HG02759 (cell line): ENCODE measurements at regions not wholly inside any gene's neighbourhood (a gene's known extent, or its start where the extent isn't known, plus 50 kb on each side); places are given as distances from the start of the nearest gene placed in this dataset.
"Not testable (repeated sequence)": the region's sequence is repeated elsewhere in the genome, so short reads cannot be mapped to it uniquely, and the experiment has no call there.

ENCODE experiments used
- ATAC-seq: cut with Tn5 transposase; IDR thresholded peaks from one replicate; pipeline ENCODE4 v1.9.1; 2021; ENCODE audit warnings: mild to moderate bottlenecking, moderate library complexity; ENCODE audit not compliant: unreplicated experiment

DNA sequence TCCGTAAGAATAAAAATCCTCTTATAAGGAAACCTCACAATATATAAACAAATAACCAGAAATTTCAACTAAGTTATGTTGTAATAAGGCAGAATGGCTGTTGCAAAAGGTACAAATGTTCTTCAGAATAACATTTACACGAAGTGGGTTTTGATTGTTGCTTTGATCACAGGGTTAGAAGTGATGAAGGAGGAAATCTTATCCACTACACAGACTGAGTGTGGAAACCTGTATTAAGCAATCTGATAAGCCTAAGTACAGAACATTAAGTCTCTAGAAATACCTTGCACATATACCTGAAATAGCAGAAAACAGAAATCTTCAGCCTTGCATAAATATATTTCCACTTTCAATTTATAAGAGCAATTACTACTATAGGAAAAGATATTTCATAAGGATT is 251.9 kb downstream of the ETV1 start:
- ATAC-seq: no peak

DNA sequence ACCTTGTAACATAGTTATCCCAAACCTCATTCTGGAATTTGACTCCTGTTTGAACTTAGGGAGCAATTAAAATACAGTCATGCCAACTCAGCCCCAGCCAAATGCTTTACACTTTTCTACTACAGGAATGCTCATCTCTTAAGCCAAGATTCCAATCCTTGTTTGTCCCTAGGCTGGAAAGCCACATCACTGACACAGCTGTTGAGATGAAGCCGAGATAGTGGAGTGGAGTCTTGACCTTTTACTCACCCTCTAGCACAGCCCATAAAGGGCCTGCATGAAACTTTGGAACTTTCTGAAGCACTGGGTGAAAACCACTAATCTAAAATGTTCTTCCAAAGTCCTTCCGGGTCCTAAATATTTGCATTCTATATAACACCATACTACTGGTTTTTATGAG is 247.3 kb downstream of the ETV1 start:
- no peak for ATAC-seq

DNA sequence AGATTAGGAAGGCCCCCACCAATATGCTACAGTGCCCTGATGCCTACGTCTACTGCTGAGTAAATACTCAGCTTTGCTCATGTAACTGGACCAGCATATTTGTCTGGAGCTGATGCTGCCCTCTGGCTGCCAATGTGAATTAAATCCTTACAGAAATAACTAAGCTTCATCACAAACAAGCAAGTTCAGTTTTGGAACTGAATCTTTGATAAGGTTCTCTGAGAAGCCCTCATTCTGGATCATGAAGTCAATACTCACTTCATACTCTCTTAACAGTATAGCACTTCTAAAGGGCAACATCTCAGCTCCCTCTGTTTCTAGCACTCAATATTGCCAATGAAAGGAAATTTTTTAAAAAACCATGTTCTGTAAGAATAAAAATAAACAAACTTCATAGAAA is 246.7 kb downstream of the ETV1 start:
- ATAC-seq: no peak

DNA sequence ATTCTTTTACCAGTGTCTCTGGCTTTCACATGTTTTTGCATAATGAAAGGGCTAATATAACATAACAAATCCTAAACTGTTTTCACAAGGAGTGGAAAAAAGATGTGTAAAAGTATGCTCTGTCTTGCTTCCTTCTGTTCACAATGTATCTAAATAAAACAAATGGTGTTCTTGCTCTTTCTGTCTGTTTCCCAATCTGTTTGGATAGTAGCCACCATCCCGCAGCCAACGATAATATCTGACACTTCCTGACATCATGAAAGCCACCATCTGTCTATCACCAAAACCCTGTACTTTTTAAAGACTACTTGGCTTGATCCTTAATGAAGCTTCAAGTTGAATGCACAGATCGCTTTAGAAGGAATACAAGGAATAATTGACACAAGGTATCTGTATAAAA is 246.2 kb downstream of the ETV1 start:
- ATAC-seq: no peak

DNA sequence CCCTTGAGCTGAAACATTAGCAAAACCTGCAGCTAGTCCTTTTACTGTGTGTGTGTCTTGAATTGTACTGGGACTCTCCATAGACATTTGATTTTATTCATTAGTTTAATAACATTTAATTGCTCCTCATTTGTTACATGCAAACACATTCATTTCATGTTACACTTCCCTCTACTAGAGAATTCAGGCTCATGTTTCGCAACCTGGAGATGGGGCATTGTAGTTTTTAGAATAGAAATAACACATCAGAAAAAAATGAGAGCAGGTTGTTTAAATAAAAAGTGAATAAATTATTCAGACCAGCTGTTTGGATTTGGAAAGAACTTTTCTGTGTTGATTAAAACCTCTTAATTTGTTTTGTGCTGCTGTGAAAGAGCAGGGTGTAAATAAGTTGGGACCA is 243.9 kb downstream of the ETV1 start:
- ATAC-seq: no peak

DNA sequence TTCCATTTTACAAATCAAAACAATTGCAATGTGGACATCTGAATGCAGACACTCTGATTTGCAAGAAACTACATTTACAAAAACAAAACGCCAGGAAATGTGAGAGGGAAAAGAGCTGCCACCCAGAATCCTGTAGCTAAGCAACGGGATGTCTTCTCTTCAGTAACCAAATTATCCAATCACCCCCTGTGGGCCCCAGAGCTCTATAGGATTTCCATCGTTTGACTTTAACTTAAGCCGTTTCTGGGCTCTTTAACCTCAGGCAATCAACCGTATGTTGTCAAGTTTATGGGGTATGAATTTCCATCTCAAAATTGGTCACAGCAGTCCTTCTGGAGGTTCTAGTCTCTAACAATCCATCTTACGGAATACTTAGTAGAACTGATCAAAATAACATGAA is 240.5 kb downstream of the ETV1 start:
- no peak for ATAC-seq

DNA sequence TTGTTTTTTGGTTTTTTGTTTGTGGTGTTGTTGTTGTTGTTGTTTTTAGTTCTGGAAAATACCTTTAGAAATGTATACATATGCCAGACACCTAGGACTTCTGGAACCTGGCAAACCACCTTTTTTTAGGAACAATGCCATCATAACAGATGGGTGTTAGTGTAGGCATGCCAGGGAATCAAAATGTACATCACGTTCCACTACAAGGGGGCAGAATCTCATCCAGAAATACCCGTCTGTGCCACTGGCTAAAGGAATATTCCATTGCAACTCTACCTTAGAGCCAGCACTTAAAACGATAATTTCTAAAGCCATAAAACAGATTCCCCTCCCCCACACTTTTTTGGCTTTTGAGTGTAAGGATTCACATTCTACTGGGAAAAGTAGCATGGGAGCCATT is 239.8 kb downstream of the ETV1 start:
- no peak for ATAC-seq

DNA sequence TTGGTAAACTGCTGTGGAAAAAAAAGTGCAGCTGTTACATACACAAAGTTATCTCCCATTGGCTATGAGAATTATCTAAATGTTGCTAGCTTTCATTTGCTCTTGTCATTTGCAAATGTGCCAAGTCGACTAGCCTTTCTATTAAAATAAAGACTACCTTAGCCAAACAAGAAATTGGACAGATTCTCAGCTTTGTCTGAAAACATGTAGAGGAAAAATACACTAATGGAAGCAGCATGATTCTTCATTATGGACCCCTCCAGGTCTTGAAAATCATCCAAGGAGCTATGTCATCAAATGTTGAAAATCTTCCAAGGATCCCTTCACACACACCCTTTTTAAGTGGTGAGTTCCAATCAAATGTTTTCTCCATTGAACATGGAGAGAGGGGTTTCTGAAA is 237.7 kb downstream of the ETV1 start:
- no peak for ATAC-seq

DNA sequence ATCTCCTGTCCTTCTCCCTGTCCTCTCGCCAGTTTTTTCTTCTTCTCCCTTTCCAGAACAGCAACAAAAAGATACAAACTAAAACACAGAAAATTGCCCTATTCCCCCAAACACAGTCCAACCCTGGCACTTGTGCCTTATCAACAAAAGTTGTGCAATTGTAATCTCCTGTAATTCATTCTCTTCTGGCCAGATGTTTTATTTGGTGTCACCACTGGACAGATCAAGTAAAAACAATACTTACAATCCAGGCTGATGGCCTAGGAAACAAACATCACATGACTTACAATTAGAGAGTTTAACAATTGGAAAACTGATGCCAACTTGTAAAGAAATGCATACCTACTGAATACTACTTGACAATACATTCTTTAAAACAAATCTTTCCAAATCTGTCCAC is 231.6 kb downstream of the ETV1 start:
- no peak for ATAC-seq

DNA sequence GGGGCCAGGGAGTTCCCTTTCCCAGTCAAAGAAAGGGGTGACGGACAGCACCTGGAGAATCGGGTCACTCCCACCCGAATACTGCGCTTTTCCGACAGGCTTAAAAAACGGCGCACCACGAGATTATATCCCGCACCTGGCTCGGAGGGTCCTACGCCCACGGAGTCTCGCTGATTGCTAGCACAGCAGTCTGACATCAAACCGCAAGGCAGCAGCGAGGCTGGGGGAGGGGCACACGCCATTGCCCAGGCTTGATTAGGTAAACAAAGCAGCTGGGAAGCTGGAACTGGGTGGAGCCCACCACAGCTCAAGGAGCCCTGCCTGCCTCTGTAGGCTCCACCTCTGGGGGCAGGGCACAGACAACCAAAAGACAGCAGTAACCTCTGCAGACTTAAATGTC is 223.6 kb downstream of the ETV1 start:
- not testable (repeated sequence) for ATAC-seq

DNA sequence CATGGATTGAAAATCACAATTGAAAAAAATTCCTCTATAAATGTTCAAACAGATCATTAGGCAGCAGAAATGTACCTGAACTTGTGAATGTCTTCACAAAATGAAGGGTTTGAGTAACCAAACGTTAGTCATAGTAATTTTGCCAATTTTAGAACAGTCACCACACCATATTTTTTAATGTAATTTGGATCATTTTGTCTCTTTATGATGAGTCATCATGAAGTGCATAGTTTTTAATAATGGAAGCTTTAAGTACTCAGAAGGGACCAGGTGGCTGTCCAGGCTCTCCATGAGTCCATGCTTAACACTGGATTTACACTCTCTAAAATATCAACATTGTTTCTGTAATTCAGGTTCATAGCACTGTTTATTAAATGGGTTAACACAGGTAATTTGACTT is 219.2 kb downstream of the ETV1 start:
- ATAC-seq: no peak

DNA sequence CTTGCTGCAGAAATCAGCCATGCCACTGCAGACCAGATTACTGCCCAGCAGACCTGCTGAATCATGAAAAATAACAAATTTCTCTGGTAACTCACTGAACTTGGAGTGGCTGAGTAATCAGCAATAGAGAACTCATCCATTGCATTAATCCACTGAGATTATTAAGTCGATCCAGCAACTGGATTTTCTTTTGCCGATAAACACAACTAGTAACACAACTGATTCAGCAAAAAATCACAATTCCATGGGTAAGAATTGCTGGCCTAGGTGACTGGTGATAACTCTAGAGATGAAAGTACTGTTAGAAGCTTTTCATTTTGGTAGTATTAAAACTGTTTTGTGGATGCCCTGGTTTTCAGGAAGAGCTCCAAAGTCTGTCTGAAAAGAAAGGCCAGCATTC is 214.5 kb downstream of the ETV1 start:
- no peak for ATAC-seq

DNA sequence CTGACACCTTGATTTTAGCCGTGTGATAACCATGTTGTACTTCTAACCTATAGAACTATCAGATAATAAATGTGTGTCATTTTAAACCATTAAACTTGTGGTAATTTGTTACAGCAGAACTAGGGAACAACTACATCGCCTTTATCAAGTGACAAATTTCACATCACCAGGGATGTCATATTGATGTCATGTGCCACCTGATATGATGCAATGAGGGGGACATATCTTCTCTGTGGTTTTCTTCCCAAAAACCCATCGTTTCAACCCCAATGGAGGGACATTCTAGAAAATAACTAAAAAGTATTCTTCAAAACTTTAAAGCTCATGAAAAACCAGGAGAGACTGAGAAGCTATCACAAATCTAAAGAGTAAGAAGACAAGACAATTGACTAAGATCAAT is 212.2 kb downstream of the ETV1 start:
- ATAC-seq: no peak

DNA sequence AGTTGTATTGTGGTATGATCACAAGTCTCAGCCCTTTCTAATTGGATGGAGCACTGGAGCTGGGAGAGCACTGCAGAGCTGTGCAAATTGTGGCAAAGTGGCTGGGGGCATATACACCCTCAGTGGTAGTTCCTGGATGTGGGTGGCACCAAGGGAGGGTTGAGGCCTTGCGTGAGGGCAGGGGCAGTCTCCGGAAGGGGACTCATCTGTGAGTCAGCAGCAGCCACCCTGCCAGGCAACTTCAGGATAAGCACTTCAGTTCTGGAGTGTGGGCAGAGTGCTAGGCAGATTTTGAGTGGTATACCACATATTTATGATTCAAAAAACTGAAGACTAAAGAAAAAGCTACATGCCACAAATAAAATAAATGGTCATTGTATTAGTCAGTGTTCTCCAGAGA is 210.5 kb downstream of the ETV1 start:
- ATAC-seq: no peak

DNA sequence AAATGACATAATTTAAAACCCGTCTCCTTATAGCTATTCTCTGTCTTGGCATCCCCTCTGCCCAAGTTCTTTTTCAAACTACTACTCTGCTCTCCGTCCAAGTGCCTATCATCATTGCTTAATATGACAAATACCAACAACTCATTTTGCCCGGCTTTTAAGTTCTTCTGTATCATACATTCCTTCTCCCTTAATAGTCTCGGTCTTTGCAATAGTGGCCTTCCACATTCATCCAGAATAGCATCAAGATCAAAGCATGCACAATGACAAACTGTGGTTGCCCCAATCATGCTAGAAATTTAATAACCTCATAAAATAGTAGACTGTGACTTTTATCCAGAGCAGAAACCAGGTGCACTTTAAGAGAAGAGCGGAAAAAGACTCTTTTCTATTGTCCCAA is 198.9 kb downstream of the ETV1 start:
- no peak for ATAC-seq

DNA sequence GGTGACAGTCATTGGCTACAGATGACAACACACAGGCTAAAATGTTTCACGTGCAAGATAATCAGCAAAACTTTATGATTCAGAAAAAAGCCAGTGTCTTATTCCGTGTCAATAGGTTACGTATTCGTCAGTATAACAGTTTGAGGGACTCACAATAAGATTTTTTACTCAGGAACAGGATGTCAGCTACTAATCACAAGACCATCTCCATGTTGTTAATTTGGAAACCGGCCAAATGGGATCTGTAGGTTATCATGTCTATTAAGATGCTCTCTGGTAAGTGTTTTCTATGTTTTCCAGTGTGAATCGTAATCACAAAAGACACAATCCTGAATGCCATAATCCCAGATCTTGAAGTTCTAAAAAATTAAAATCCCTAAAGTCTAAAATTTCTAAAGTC is 197.3 kb downstream of the ETV1 start:
- ATAC-seq: no peak

DNA sequence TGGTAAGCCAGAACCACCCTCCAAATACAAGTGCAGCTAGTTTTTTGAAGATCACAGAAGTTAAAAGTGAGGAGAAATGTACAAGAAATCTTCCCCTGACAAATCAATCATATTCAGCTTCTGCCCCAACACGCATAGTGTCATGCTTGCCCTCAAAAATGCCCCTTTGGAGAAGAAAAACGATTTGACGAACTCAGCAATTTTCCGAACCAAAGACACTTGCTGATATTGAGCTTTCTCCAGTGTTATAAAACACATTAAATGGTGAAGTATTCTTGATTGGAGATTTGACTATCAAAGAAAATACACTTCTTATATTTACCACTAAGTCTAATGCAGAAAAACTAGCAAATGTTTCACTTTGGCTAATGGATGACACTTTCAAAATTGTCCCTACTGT is 195.5 kb downstream of the ETV1 start:
- ATAC-seq: no peak

DNA sequence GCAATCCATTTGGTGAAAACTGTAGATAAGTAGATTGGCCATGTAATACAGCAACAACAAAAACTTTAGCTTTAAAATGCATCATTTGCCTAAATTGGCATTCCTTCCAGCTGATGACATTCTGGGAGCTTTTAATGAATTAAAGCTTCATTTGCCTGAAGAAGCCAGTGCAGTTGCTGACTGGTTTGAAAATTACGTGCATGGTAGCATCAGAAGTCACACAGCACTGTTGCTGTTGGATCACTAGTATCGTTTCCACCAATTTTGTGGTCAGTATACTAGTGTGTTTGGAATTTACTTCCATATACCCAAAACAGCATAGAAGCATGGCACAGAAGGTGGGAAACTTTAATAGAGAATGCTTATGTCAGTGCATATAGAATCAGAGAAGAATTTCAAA is 194.9 kb downstream of the ETV1 start:
- ATAC-seq: no peak

DNA sequence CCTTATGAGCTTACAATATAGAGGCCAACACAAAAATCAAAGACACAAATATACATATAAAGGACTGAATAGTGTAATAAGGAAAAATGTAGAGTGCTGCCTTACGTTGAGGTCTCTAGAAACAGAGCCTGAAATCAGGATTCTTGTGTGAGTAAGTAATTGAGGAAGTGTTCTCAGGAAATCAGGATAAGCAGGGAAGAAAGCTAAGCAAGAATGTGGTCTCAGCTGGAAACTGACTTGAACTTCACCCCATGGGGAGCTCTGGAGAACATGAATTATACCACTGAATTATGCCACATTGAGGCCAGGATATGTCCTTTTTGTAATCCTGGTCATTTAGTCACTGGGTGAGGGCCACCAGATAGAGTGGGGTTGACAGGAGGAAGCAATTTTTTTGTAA is 191.9 kb downstream of the ETV1 start:
- no peak for ATAC-seq

DNA sequence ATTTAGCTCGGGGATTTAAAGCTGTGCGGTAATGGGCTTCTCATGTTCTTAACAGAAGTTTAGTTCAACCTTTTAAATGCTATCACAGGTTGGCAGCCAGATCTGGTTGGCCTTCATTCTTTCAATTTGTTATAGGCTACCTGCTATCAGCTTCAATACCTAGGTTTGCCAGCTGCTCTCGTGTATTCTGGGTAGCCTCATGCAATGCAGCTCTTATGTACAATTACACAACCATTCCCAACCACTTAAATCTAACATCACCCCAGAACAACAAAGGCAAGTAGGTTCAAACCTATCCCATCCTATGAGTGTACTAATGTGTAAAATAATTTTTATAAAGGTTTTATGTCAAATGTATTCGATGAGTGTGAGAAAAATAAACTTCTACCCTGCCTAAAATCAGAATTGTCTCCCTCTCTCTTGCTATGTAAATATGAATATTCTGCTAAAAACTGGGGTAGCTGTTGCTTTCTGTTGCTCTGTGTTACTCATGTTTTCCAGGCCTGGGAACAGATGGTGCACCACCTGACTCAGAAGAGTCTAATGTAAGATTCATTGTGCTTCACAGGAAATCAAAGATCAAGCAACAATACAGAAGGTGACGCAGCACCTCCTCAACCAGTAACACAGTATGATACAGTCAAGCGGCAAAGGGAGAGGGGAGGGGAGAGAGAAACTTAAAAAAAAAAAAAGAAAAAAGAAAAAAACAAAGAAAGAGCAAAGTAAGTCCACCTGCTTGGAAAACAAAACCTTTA is 188.6 kb downstream of the ETV1 start:
- no peak for ATAC-seq

DNA sequence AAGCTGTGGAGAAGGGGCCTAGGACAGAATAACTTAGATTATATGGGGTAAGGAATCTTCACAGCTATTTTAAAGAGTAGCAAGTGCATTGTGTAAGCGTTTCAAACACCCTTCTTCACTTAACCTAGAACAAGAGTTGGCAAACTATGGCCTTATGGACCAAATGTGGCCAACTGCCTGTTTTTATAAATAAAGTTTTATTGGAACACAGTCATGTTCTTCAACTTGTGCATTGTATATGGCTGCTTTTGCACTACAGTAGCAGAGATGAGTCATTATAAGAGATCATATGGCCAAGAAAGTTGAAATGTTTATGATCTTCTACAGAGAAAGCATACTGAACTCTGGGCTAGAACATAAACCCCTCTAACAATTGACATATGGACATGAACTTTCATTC is 187.8 kb downstream of the ETV1 start:
- ATAC-seq: no peak

DNA sequence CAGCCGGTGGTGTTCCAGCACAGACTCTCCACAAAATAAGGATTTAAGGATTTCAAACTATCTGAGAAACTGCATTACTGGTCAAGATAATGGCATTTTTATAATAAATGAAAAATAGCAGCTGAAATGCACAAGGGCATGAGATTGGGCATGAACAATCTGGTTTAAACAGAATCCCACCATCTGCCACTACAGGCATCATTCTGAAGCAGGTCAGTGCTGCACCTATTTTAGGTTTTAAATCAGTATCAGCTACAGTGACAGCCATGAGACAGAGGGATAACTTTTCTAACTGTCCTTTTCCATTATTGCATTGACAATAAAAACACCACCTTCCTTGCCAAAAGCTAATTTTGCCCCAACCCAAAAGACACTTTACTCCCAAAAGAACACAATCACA is 186.8 kb downstream of the ETV1 start:
- no peak for ATAC-seq

DNA sequence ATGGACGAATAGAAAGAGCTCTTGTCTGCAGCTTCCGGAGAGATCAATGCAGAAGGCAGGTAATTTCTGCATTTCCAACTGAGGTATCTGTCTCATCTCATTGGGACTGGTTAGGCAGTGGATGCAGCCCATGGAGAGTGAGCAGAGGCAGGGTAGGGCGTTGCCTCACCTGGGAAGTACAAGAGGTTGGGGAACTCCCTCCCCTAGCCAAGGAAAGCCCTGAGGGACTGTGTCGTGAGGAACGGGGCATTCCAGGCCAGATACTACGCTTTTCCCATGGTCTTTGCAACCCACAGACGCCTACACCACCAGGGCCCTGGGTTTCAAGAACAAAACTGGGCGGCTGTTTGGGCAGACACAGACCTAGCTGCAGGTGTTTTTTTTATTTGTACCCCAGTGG is 186.3 kb downstream of the ETV1 start:
- ATAC-seq: no peak
